ENCODE measurements at regions not wholly inside any gene's neighbourhood (a gene's known extent, or its start where the extent isn't known, plus 50 kb on each side); places are given as distances from the start of the nearest gene placed in this dataset.

GRCh38 chr1:94617957-94618739 is 76.6 kb upstream of the F3 start:
- H3K36me3 Mint-ChIP-seq (ENCODE audit: low read depth): peaks cover 5% of the 10 kb centered on the region
- no peak for TF ChIP-seq CTCF (conservative IDR thresholded peaks at IDR 0.05)
- 90 to 92% methylated on average over 6 to 13 of the region's 13 CpGs for WGBS, 2 experiments (ENCODE audit: insufficient coverage in 1 of 2, insufficient read length in 1 of 2)
- no peaks in the 10 kb centered on the region for H3K36me3 ChIP-seq (ENCODE audit: control insufficient read depth, insufficient read depth, low read length)
- peaks cover 33% of the 10 kb centered on the region for H3K9me3 Mint-ChIP-seq
- H3K27me3 Mint-ChIP-seq (ENCODE audit: insufficient read depth): no peaks in the 10 kb centered on the region
- peaks cover 21% of the 10 kb centered on the region for H3K4me1 Mint-ChIP-seq
- H3K9me3 ChIP-seq (ENCODE audit: control insufficient read depth, low read length): peaks cover 22% of the 10 kb centered on the region
- H3K4me3 ChIP-seq (ENCODE audit: low read length): peak overlapping the region; percentile 4
- no peak overlapping the region for H3K4me3 Mint-ChIP-seq
- H3K27ac ChIP-seq (ENCODE audit: low read depth, low read length): no peak overlapping the region
- H3K4me1 ChIP-seq (ENCODE audit: control insufficient read depth, insufficient read depth, low read length): peaks cover 4% of the 10 kb centered on the region
- no peak overlapping the region for H3K27ac Mint-ChIP-seq
- H3K27me3 ChIP-seq (ENCODE audit: control insufficient read depth, insufficient read depth, low read length, poor library complexity, severe bottlenecking): no peaks in the 10 kb centered on the region
- no peak overlapping the region for H3K9ac ChIP-seq (ENCODE audit: extremely low read depth, low read length, poor library complexity, severe bottlenecking)
- peak; percentile 44 for DNase-seq

GRCh38 chr1:94617134-94617805 is 75.7 kb upstream of the F3 start:
- no peaks in the 10 kb centered on the region for H3K36me3 ChIP-seq (ENCODE audit: control insufficient read depth, insufficient read depth, low read length)
- H3K9me3 Mint-ChIP-seq: peaks cover 33% of the 10 kb centered on the region
- peaks cover 3% of the 10 kb centered on the region for H3K4me1 ChIP-seq (ENCODE audit: control insufficient read depth, insufficient read depth, low read length)
- H3K4me1 Mint-ChIP-seq: peaks cover 16% of the 10 kb centered on the region
- 81 to 94% methylated on average over 2 to 6 of the region's 6 CpGs for WGBS, 2 experiments (ENCODE audit: insufficient coverage in 1 of 2, insufficient read length in 1 of 2)
- no peak overlapping the region for H3K27ac ChIP-seq (ENCODE audit: low read depth, low read length)
- H3K36me3 Mint-ChIP-seq (ENCODE audit: low read depth): peaks cover 5% of the 10 kb centered on the region
- no peak overlapping the region for H3K27ac Mint-ChIP-seq
- no peaks in the 10 kb centered on the region for H3K27me3 Mint-ChIP-seq (ENCODE audit: insufficient read depth)
- H3K27me3 ChIP-seq (ENCODE audit: control insufficient read depth, insufficient read depth, low read length, poor library complexity, severe bottlenecking): no peaks in the 10 kb centered on the region
- H3K9me3 ChIP-seq (ENCODE audit: control insufficient read depth, low read length): peaks cover 22% of the 10 kb centered on the region
- H3K4me3 Mint-ChIP-seq: no peak overlapping the region
- TF ChIP-seq CTCF (conservative IDR thresholded peaks at IDR 0.05): no peak
- no peak overlapping the region for H3K9ac ChIP-seq (ENCODE audit: extremely low read depth, low read length, poor library complexity, severe bottlenecking)
- H3K4me3 ChIP-seq (ENCODE audit: low read length): no peak overlapping the region
- no peak for DNase-seq

GRCh38 chr1:94616506-94616905 is 74.9 kb upstream of the F3 start:
- no peak overlapping the region for H3K9ac ChIP-seq (ENCODE audit: extremely low read depth, low read length, poor library complexity, severe bottlenecking)
- no peak overlapping the region for H3K4me3 Mint-ChIP-seq
- no peak overlapping the region for H3K27ac Mint-ChIP-seq

More at GRCh38 chr1:94616506-94616905, 74.9 kb upstream of the F3 start:
- peaks cover 3% of the 10 kb centered on the region for H3K4me1 ChIP-seq (ENCODE audit: control insufficient read depth, insufficient read depth, low read length)
- no peaks in the 10 kb centered on the region for H3K27me3 ChIP-seq (ENCODE audit: control insufficient read depth, insufficient read depth, low read length, poor library complexity, severe bottlenecking)
- Mint-ChIP-seq H3K9me3 (peaks cover 33% of the 10 kb centered on the region), H3K36me3 (ENCODE audit: low read depth) (peaks cover 5% of the 10 kb centered on the region), H3K4me1 (peaks cover 21% of the 10 kb centered on the region), H3K27me3 (ENCODE audit: insufficient read depth) (no peaks in the 10 kb centered on the region)
- H3K9me3 ChIP-seq (ENCODE audit: control insufficient read depth, low read length): peaks cover 22% of the 10 kb centered on the region
- H3K27ac ChIP-seq (ENCODE audit: low read depth, low read length): no peak overlapping the region
- H3K36me3 ChIP-seq (ENCODE audit: control insufficient read depth, insufficient read depth, low read length): no peaks in the 10 kb centered on the region
- 81 to 94% methylated on average over 2 of the region's 2 CpGs for WGBS, 2 experiments (ENCODE audit: insufficient coverage in 1 of 2, insufficient read length in 1 of 2)
- no peak for DNase-seq
- TF ChIP-seq CTCF (conservative IDR thresholded peaks at IDR 0.05): no peak
- no peak overlapping the region for H3K4me3 ChIP-seq (ENCODE audit: low read length)

All from endodermal cell (in vitro differentiated cells).